Tibial nerve (tissue), 4 donors: ENCODE measurements at regions not wholly inside any gene's neighbourhood (a gene's known extent, or its start where the extent isn't known, plus 50 kb on each side); places are given as distances from the start of the nearest gene placed in this dataset.

ENCODE experiments used
- EP300 ChIP-seq, 2 donors: sonication (generic); formaldehyde crosslinking; IDR thresholded peaks; one replicate each; pipeline ENCODE4 v1.6.1; 2017; ENCODE audit warnings: antibody characterized with exemption in 2 of 2, mild to moderate bottlenecking in 1 of 2
- TF ChIP-seq, protein P1 (sequence below), 5 experiments: fragments of 200-600 bp in 3 of 5; fragments of 450-650 bp in 2 of 5; sonication (generic) in 3 of 5; IDR thresholded peaks; one replicate each; pipeline ENCODE4 v1.5.1; 2016 to 2019; ENCODE audit warnings: antibody characterized with exemption in 5 of 5, mild to moderate bottlenecking in 3 of 5, moderate library complexity in 2 of 5

DNA sequence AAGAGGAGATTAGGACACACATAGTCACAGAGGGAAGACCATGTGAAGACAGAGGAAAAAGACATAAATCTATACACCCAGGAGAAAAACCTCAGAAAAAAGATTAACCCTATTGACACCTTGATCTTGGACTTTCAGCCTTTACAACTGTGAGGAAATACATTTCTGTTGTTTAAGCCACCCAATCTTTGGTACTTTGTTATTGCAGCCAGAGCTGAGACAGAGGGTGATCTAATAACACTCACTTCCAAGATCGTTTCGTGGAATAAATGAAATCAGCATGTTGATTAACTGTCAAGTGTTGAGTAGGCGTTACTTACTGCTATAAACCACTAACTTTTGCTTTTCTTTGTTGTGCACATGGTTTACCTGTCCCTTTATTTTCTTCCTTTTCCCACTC lies 361.2 kb upstream of the RIOK2 start:
- TF ChIP-seq, protein P1, sequence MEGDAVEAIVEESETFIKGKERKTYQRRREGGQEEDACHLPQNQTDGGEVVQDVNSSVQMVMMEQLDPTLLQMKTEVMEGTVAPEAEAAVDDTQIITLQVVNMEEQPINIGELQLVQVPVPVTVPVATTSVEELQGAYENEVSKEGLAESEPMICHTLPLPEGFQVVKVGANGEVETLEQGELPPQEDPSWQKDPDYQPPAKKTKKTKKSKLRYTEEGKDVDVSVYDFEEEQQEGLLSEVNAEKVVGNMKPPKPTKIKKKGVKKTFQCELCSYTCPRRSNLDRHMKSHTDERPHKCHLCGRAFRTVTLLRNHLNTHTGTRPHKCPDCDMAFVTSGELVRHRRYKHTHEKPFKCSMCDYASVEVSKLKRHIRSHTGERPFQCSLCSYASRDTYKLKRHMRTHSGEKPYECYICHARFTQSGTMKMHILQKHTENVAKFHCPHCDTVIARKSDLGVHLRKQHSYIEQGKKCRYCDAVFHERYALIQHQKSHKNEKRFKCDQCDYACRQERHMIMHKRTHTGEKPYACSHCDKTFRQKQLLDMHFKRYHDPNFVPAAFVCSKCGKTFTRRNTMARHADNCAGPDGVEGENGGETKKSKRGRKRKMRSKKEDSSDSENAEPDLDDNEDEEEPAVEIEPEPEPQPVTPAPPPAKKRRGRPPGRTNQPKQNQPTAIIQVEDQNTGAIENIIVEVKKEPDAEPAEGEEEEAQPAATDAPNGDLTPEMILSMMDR (IDR thresholded peaks at IDR 0.05) = no peak
- no peak for TF ChIP-seq EP300 (IDR thresholded peaks at IDR 0.05)
